ENCODE measurements at regions not wholly inside any gene's neighbourhood (a gene's known extent, or its start where the extent isn't known, plus 50 kb on each side); places are given as distances from the start of the nearest gene placed in this dataset.

DNA sequence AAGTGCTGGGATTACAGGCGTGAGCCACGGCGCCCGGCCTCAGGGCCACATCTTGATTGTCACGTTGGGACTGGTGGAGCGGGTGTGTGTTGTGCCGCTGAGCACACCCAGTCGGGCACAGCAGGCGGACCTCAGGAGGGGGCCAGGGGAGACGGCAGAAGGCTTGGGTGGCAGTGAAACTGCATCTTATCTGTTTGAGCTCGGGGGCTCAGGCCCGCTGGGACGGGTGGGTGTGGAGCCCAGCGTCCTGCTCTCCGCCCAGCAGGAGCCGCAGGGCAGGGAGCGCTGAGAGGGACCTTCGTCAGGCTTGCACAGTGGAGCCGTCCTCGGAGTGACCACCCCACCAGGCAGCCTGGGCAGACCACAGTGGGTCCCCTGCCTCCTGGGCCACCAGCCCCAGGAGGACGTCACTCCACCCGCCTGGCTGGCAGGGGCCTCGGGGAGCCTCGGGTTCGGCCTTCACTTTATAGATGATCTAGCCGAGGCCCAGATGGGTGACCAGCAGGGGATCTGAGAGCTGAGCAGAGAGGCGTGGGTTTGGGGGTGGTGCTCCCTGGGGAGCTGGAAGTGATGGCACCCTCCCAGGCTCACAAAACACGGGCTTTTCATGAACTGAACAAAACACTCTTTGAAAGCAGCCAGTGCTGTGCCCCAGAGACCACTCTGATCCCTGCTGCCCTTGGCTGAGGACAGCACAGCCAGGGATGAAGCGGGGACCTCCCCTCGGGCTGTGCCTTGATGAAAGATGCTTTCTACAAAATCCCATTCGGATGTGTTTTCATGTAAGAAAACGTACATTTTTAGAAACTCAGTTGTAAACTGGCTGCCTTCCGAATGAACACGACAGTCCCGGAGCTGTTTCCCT lies 181.1 kb downstream of the SEC14L1 start:
- peak overlapping the region; percentile 21 to 79 (median 53) for H3K4me3 ChIP-seq
- no peaks in the 10 kb centered on the region for H3K9me3 ChIP-seq
- no peak for TF ChIP-seq POLR2AphosphoS5 (IDR thresholded peaks at IDR 0.05)
- no peak for TF ChIP-seq POLR2A (IDR thresholded peaks at IDR 0.05)
- TF ChIP-seq, protein P1, sequence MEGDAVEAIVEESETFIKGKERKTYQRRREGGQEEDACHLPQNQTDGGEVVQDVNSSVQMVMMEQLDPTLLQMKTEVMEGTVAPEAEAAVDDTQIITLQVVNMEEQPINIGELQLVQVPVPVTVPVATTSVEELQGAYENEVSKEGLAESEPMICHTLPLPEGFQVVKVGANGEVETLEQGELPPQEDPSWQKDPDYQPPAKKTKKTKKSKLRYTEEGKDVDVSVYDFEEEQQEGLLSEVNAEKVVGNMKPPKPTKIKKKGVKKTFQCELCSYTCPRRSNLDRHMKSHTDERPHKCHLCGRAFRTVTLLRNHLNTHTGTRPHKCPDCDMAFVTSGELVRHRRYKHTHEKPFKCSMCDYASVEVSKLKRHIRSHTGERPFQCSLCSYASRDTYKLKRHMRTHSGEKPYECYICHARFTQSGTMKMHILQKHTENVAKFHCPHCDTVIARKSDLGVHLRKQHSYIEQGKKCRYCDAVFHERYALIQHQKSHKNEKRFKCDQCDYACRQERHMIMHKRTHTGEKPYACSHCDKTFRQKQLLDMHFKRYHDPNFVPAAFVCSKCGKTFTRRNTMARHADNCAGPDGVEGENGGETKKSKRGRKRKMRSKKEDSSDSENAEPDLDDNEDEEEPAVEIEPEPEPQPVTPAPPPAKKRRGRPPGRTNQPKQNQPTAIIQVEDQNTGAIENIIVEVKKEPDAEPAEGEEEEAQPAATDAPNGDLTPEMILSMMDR (IDR thresholded peaks at IDR 0.05) = no peak
- H3K4me1 ChIP-seq = peaks cover 33 to 45% of the 10 kb centered on the region in 2 donors
- no peaks in the 10 kb centered on the region for H3K27me3 ChIP-seq
- peak overlapping the region; percentile 99 to 100 for H3K27ac ChIP-seq
- DNase-seq (ENCODE audit: low spot score in 2 of 2) = peak in 1 of 2 donors; percentile 48
- intact Hi-C loops (cut with DNase I; ENCODE audit: low total_unique reads) = loop anchor here (10.0 kb wide), 1 partner anchor 103 kb away; no protein-coding TSS in a partner anchor
- no peaks in the 10 kb centered on the region for H3K36me3 ChIP-seq

GRCh38 chr17:77322514-77323412 lies 182.0 kb downstream of the SEC14L1 start:
- peak overlapping the region; percentile 99 to 100 for H3K27ac ChIP-seq
- peak overlapping the region; percentile 21 to 79 (median 53) for H3K4me3 ChIP-seq
- H3K36me3 ChIP-seq = no peaks in the 10 kb centered on the region
- H3K27me3 ChIP-seq = no peaks in the 10 kb centered on the region
- intact Hi-C loops (cut with DNase I; ENCODE audit: low total_unique reads) = loop anchor here (10.0 kb wide), 1 partner anchor 102 kb away; no protein-coding TSS in a partner anchor
- TF ChIP-seq POLR2AphosphoS5 (IDR thresholded peaks at IDR 0.05) (peak; percentile 56 to 96 (median 66)), POLR2A (IDR thresholded peaks at IDR 0.05) (no peak)
- H3K9me3 ChIP-seq = no peaks in the 10 kb centered on the region
- peak; percentile 68 to 73 for DNase-seq (ENCODE audit: low spot score in 2 of 2)
- H3K4me1 ChIP-seq = peaks cover 33 to 45% of the 10 kb centered on the region in 2 donors

DNA sequence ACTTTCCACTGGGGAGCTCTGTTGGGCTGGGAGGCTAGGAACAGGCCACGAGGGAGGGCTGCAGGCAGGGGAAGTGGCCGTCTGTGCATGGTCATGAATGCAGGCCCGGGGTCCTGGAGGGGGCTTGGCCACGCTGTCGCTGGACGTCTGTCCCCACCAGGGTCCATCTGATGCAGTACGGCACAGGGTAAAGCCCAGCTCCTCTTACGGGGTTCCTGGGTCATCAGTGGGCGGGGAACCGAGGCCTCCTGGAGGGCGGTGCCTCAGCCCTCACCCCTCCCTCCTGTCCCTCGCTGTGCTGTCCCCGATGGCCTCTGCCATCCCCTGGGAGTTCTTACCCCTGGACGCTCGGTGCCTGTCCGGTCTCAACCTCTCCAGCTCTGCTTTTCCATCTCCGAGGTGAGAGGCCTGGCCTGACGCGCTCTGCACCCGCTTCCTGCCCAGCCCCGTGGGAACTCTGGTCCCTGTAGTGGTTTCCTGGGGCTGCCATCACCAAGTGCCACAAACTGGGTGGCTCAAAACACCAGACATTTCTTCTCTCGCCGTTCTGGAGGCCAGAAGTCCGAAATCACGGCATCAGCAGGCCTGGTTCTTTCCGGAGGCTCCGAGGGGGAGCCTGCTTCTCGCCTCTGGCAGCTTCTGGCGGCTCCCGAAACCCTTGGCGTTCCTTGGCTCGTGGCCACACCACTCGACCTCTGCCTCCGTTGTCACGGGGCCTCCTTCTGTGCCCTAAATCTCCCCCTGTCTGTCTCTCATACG lies 182.8 kb downstream of the SEC14L1 start:
- Histone ChIP-seq H3K4me1 (peaks cover 28 to 43% of the 10 kb centered on the region in 2 donors), H3K4me3 (peak overlapping the region; percentile 15 to 79 (median 53)), H3K27ac (peak overlapping the region; percentile 99 to 100), H3K27me3 (no peaks in the 10 kb centered on the region), H3K9me3 (no peaks in the 10 kb centered on the region), H3K36me3 (no peaks in the 10 kb centered on the region)
- intact Hi-C loops (cut with DNase I; ENCODE audit: low total_unique reads) = loop anchor here (10.0 kb wide), 1 partner anchor 101 kb away; no protein-coding TSS in a partner anchor
- TF ChIP-seq, protein P1 (IDR thresholded peaks at IDR 0.05) = no peak
- TF ChIP-seq POLR2A (IDR thresholded peaks at IDR 0.05) (no peak), POLR2AphosphoS5 (IDR thresholded peaks at IDR 0.05) (no peak)
- DNase-seq (ENCODE audit: low spot score in 2 of 2) = peak; percentile 26 to 50

GRCh38 chr17:77324227-77324626 lies 183.5 kb downstream of the SEC14L1 start:
- H3K27me3 ChIP-seq = no peaks in the 10 kb centered on the region
- H3K4me1 ChIP-seq = peaks cover 21 to 36% of the 10 kb centered on the region in 2 donors
- no peak for TF ChIP-seq POLR2A (IDR thresholded peaks at IDR 0.05)
- TF ChIP-seq, protein P1 (IDR thresholded peaks at IDR 0.05) = no peak
- TF ChIP-seq POLR2AphosphoS5 (IDR thresholded peaks at IDR 0.05) = no peak
- H3K36me3 ChIP-seq = no peaks in the 10 kb centered on the region
- peak; percentile 3 to 17 for DNase-seq (ENCODE audit: low spot score in 2 of 2)
- H3K4me3 ChIP-seq = peak overlapping the region in 1 of 3 donors; percentile 79
- peak overlapping the region; percentile 99 to 100 for H3K27ac ChIP-seq
- H3K9me3 ChIP-seq = no peaks in the 10 kb centered on the region
- intact Hi-C loops (cut with DNase I; ENCODE audit: low total_unique reads) = loop anchor here (10.0 kb wide), 1 partner anchor 101 kb away; no protein-coding TSS in a partner anchor

All from breast epithelium (tissue), 4 donors.